Left lung (tissue), 4 donors: ENCODE measurements at regions not wholly inside any gene's neighbourhood (a gene's known extent, or its start where the extent isn't known, plus 50 kb on each side); places are given as distances from the start of the nearest gene placed in this dataset.

ENCODE experiments used
- ATAC-seq: fragments of 200-7000 bp; cut with Tn5 transposase; one replicate; pipeline ENCODE4 v1.9.1; 2020; ENCODE audit warnings: moderate library complexity
- DNase-seq, 4 donors: peaks; one replicate each; pipeline ENCODE4 v3.0.0-alpha.2; 2013 to 2020
- H3K27ac ChIP-seq, 2 donors: fragments of 200-600 bp; sonication (generic) in 1 of 2; one replicate each; pipeline versions ENCODE4 v1.5.0 to v1.8.0; 2020 to 2021
- H3K27me3 ChIP-seq, 2 donors: fragments of 200-600 bp; sonication (generic) in 1 of 2; one replicate each; pipeline versions ENCODE4 v1.5.0 to v1.8.0; 2020 to 2021
- H3K36me3 ChIP-seq, 2 donors: fragments of 200-600 bp; sonication (generic) in 1 of 2; one replicate each; pipeline versions ENCODE4 v1.5.0 to v1.8.0; 2020 to 2021
- H3K4me1 ChIP-seq, 2 donors: fragments of 200-600 bp; one replicate each; pipeline ENCODE4 v1.8.0; 2021
- H3K4me3 ChIP-seq, 2 donors: fragments of 200-600 bp; sonication (generic) in 1 of 2; one replicate each; pipeline versions ENCODE4 v1.5.0 to v1.8.0; 2020 to 2021; ENCODE audit warnings: mild to moderate bottlenecking in 1 of 2
- H3K9me3 ChIP-seq, 2 donors: fragments of 200-600 bp; sonication (generic) in 1 of 2; one replicate each; pipeline versions ENCODE4 v1.5.0 to v1.8.0; 2020 to 2021
- CTCF ChIP-seq, 2 donors: fragments of 200-600 bp; sonication (generic) in 1 of 2; IDR thresholded peaks; one replicate each; pipeline versions ENCODE4 v1.5.0 to v1.8.0; 2021; ENCODE audit warnings: antibody characterized with exemption in 2 of 2
- intact Hi-C, 2 donors: fragments of 100-400 bp; cut with DNase I; formaldehyde crosslinking; loops; one replicate each; pipeline versions ENCODE4 v1.11.2 to v1.14.2; 2022
- donor health status: DM: no; HTN: yes; CAD: no.
- donor health status: DM: no; HTN: no; CAD: no.

DNA sequence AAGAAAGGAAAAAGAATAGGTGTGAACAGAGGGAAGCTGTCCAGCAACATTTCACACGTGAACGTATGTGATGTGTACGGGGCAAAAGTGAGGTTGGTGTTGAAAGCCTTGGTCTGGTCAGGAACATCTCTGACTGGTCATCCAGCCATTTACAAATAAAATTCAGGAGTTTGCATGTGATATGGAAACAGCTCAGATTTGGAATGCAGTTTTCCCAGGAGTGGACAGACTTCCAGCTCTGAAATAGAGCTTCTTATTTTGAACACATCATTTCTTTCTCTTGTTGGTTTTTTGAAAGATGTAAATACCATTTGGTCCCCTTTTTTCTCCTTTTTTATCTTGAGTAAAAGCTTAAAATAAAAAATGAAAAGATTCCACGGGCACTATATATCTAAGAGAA, 566.2 kb upstream of the ZFHX3 start:
- Histone ChIP-seq H3K4me1 (no peaks in the 10 kb centered on the region), H3K36me3 (no peaks in the 10 kb centered on the region), H3K27ac (no peak overlapping the region), H3K27me3 (peaks cover 5 to 39% of the 10 kb centered on the region in 2 donors), H3K9me3 (no peaks in the 10 kb centered on the region), H3K4me3 (no peak overlapping the region)
- intact Hi-C loops, result no loop called here
- DNase-seq (no peak), ATAC-seq (no peak)
- TF ChIP-seq CTCF (IDR thresholded peaks at IDR 0.05), result no peak

DNA sequence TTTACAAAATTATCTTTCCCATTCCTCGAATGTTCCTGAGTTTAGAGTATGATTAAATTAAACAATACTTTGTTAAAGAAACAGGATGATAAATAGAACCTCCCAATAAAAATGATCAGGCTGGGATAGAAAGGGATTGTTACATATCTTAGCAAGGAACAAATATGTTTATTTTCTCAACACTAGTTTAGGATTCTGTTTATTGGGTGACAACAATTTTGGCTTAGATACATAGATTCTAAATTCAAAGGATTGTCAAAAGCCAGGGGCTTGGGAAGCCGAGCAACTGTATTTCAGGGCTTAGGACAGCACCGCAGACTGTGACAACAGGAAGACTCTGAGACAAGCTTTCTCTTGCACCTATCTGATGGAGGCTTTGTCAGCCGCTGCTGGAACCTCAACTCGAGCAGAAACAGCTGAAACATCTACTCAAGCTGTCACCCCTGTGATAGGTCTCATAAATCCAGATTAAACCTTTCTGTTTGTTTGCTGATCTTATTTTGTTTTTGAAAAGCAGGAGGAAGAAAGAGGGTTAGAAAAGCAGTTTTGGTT, 562.8 kb upstream of the ZFHX3 start:
- ATAC-seq (no peak), DNase-seq (no peak)
- Histone ChIP-seq H3K4me3 (no peak overlapping the region), H3K36me3 (no peaks in the 10 kb centered on the region), H3K27me3 (peaks cover 5 to 61% of the 10 kb centered on the region in 2 donors), H3K9me3 (no peaks in the 10 kb centered on the region), H3K27ac (no peak overlapping the region), H3K4me1 (no peaks in the 10 kb centered on the region)
- no peak for TF ChIP-seq CTCF (IDR thresholded peaks at IDR 0.05)
- intact Hi-C loops, result no loop called here

DNA sequence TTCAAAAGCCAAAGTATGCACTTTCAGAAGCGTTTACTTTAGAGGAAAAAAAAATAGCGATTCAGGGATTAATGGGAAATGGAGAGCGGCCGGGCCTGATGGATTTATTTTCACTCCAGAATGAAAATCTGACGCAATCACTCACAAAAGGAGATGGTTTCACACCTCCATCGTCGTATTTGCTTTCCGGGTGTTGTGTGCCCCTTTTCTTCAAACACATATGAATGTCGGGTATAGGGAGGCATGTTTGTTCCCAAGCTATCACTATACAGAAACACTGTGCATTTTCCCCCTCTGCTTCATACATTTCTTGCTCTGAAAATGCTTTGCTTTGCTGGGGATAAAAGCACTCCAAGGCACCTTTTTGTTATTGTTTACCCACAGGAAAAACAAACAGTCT, 562.2 kb upstream of the ZFHX3 start:
- no peaks in the 10 kb centered on the region for H3K4me1 ChIP-seq

DNA sequence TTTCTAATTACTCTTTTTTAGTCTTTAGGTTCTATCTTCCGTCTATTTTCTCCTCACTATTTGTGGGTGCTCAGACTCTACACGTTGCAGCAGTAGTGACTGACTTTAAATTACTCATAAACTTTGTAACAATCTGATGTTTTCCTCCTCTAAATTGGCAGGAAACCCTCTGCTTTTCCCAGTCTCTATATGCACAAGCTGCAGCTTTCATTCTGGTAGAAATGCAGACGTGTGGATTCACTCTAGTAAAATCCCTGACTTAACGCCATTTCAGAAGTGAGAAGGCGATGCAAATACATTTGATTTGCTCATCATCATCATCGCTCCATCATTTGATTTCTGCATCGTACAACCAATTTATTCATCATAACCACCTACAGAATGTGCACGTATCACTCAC, 561.0 kb upstream of the ZFHX3 start:
- H3K4me3 ChIP-seq, result no peak overlapping the region
- H3K27me3 ChIP-seq, result peaks cover 5 to 59% of the 10 kb centered on the region in 2 donors
- intact Hi-C loops, result no loop called here
- no peaks in the 10 kb centered on the region for H3K36me3 ChIP-seq
- H3K9me3 ChIP-seq, result no peaks in the 10 kb centered on the region
- no peak overlapping the region for H3K27ac ChIP-seq
- ATAC-seq, result no peak
- TF ChIP-seq CTCF (IDR thresholded peaks at IDR 0.05), result no peak
- no peaks in the 10 kb centered on the region for H3K4me1 ChIP-seq
- DNase-seq, result no peak

More for the DNA sequence above, 562.2 kb upstream of the ZFHX3 start:
- DNase-seq, result no peak
- Histone ChIP-seq H3K4me3 (no peak overlapping the region), H3K9me3 (no peaks in the 10 kb centered on the region), H3K27ac (no peak overlapping the region), H3K27me3 (peaks cover 5 to 61% of the 10 kb centered on the region in 2 donors), H3K36me3 (no peaks in the 10 kb centered on the region)
- intact Hi-C loops, result no loop called here
- TF ChIP-seq CTCF (IDR thresholded peaks at IDR 0.05), result no peak
- no peak for ATAC-seq

GRCh38 chr16:73605309-73605708, 557.4 kb upstream of the ZFHX3 start:
- H3K4me3 ChIP-seq, result no peak overlapping the region
- no peaks in the 10 kb centered on the region for H3K9me3 ChIP-seq
- H3K36me3 ChIP-seq, result no peaks in the 10 kb centered on the region
- no peak for DNase-seq
- H3K27me3 ChIP-seq, result peaks cover 0 to 34% of the 10 kb centered on the region in 2 donors
- ATAC-seq, result no peak
- intact Hi-C loops, result no loop called here
- no peaks in the 10 kb centered on the region for H3K4me1 ChIP-seq
- H3K27ac ChIP-seq, result no peak overlapping the region
- TF ChIP-seq CTCF (IDR thresholded peaks at IDR 0.05), result no peak
